AG10803 (cell line): ENCODE measurements at regions not wholly inside any gene's neighbourhood (a gene's known extent, or its start where the extent isn't known, plus 50 kb on each side); places are given as distances from the start of the nearest gene placed in this dataset.
A peak's percentile ranks its signal among the peaks of the same experiment; 100 is the strongest.

Experiments
- DNase-seq: peaks from one replicate; pipeline ENCODE4 v3.0.0; 2010; ENCODE audit warnings: low read depth
- H3K4me3 ChIP-seq: 2 replicates; pipeline ENCODE4 v1.5.1; 2011; ENCODE audit warnings: mild to moderate bottlenecking, low read length, control low read depth
- TF ChIP-seq, protein P1 (sequence below): conservative IDR thresholded peaks from 2 replicates; pipeline ENCODE4 v1.5.1; 2011; ENCODE audit warnings: mild to moderate bottlenecking, low read length, control low read depth, inconsistent platforms

DNA sequence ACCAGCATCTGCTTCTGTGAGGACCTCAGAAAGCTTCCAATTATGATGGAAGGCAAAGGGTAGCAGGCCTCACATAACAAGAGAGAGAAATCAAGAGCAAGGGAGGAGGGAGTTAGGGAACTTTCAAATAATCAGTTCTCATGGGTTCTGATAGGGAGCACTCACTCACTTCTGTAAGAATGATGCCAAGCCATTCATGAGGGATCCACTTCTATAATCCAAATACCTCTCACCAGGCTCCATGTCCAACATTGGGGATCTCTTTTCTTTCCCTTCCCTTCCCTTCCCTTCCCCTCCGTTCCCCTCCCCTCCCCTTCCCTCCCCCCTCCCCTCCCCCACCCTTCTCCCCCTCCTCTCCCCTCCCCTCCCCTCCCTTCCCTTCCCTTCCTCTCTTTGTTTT lies 884.6 kb upstream of the GHITM start:
- DNase-seq: no peak
- H3K4me3 ChIP-seq: no peak overlapping the region
- TF ChIP-seq, protein P1, sequence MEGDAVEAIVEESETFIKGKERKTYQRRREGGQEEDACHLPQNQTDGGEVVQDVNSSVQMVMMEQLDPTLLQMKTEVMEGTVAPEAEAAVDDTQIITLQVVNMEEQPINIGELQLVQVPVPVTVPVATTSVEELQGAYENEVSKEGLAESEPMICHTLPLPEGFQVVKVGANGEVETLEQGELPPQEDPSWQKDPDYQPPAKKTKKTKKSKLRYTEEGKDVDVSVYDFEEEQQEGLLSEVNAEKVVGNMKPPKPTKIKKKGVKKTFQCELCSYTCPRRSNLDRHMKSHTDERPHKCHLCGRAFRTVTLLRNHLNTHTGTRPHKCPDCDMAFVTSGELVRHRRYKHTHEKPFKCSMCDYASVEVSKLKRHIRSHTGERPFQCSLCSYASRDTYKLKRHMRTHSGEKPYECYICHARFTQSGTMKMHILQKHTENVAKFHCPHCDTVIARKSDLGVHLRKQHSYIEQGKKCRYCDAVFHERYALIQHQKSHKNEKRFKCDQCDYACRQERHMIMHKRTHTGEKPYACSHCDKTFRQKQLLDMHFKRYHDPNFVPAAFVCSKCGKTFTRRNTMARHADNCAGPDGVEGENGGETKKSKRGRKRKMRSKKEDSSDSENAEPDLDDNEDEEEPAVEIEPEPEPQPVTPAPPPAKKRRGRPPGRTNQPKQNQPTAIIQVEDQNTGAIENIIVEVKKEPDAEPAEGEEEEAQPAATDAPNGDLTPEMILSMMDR: no peak

DNA sequence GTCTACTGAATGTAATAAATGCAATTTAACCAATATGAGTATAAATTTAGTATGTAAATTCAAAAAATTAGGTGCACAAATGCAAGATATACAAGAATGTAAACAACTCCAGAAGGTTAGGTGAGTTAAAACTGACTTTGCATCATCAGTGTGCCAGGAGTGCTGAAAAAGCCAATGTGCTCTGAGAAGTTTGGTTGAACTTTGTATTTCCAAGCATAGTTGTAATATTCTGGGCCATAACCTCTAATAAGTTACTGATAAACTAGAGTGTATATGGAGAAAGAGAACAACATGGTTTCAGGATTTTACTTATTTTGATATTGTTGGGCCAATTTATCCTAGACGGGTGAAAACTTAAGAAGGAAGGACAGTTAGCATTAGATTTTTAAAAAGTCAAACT lies 876.9 kb upstream of the GHITM start:
- TF ChIP-seq, protein P1: no peak
- H3K4me3 ChIP-seq: no peak overlapping the region
- DNase-seq: no peak

DNA sequence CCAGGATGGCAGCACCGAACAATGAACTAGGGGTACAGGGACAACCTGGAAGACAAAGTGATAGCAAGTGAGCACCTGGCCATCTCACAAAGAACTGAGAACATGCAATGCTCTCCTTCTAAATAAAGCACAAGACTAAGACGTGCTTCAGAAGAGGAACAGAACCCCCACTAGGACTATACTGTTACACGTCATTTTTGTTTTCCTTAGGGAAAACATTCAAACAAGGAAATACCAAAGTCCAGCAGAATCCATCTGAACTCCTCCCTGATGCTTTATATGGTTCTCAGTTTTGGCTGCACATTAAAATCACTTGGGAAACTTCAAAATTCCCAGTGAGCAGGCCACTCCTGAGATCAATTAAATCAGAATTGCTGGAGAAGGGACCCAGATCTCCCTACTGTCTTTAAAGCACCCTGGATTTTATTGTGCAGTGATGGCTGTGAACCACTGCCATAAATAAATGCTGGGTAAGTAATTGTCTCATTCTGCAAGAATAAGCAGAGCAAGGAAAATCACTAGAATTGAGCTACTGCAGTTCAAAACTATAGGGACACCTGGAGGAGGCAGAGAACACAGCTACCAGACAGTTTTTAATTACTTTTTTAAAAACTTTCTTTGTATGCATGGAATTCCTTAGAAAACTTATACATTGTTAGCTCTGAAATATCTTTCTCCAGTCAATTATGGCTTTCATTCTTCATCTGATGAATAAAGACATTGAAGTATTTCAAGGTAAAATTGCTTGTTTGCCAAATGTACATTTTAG lies 866.5 kb upstream of the GHITM start:
- no peak overlapping the region for H3K4me3 ChIP-seq
- TF ChIP-seq, protein P1: no peak
- peak; percentile 4 for DNase-seq

DNA sequence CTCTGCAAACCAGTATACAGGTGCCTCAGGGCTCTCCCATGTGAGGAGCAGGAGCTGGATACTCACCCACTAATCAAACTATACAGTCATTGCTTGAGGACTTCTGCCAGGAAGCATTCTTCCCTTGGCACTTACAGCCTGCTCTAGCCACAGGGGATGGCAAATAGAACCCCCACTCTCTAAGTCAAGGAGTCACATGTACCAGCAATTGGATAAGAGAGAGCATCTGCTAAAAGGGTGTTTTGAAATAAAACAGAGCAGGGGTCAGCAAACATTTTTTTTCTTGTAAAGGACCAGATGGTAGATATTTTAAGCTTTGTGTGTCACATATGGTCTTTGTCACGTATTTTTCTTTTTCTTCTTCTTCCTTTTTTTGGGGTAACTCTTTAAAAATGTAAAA lies 865.2 kb upstream of the GHITM start:
- no peak overlapping the region for H3K4me3 ChIP-seq
- DNase-seq: peak; percentile 0
- TF ChIP-seq, protein P1: no peak

DNA sequence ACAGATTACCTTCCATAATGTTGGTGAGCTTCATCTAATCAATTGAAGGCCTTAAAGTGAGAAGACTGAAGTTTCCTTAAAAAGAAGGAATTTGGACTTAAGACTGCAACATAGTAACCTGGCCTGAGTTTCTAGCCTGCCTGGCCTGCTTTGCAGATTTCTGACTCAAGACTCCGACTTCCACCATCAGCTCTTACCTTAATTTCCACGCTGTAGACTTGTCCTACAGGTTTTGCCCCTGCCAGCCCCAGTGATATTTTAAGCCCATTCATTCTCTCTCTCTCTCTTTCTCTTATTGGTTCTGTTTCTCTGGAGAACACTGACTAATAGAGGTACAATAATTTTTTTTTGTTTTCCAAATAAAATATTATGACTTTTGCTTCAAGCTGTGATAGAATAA lies 862.3 kb upstream of the GHITM start:
- no peak for DNase-seq
- no peak overlapping the region for H3K4me3 ChIP-seq
- TF ChIP-seq, protein P1: no peak

DNA sequence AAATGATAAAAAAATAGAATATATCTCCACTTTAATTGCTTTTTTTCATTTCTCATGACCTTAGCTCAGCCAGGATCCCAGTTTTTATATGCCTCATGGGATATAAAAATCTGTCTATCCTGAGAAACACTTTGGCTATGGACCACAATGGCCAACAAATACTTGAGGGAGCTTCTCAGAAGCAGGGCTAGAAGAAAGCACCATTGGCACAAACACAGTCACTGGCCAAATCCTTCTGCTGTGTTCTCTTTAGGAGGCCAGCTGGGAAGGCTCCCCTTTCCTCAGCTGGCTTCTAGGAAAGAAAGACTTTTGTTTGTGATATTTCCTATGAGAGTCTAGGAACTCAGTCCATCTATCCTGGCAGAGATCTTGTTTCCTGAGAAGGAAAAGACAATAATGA lies 856.2 kb upstream of the GHITM start:
- H3K4me3 ChIP-seq: no peak overlapping the region
- TF ChIP-seq, protein P1: no peak
- no peak for DNase-seq

DNA sequence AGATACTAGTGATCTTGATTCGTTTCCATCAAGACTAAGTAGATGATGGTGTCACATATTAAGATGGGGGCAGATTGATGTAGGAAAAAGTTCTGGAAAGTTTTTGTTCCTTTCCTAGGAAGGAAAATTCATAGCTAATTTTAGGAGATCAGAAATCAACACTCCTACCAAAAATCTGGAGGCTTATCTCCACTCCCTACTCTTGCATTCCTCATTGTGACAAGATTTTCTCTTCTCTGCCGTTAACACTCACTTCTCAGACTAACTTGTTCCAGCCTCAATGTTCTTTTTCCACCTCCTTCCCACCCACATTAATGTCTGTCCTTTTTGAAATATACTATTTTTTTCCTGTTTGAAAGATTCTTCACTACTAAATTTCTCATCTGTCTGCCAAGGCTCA lies 851.9 kb upstream of the GHITM start:
- no peak overlapping the region for H3K4me3 ChIP-seq
- no peak for DNase-seq
- TF ChIP-seq, protein P1: no peak
